IMR-90 (cell line): ENCODE measurements at regions not wholly inside any gene's neighbourhood (a gene's known extent, or its start where the extent isn't known, plus 50 kb on each side); places are given as distances from the start of the nearest gene placed in this dataset.
"Not testable (repeated sequence)": the region's sequence is repeated elsewhere in the genome, so short reads cannot be mapped to it uniquely, and the experiment has no call there.

ENCODE experiments used
- ATAC-seq: fragments of 200-7000 bp; cut with Tn5 transposase; 2 replicates; pipeline ENCODE4 v1.9.1; 2020; ENCODE audit warnings: low read depth, mild to moderate bottlenecking, moderate library complexity
- BruUV-seq: library from RNA; stranded (reverse); fragments of 400-500 nt; replicated peaks from 2 replicates; lab custom pipeline; 2021; lab: Mats Ljungman, UMichigan
- CTCF ChIA-PET: fragments of 300-600 bp; formaldehyde crosslinking; extraction: SDS; loops from one replicate; lab custom pipeline; 2021; ENCODE audit warnings: antibody characterized with exemption; lab: Yijun Ruan, JAX
- POLR2A ChIA-PET: fragments of 300-600 bp; sonication (Branson Sonifier 250); formaldehyde crosslinking; loops from one replicate; lab custom pipeline; 2022; ENCODE audit warnings: antibody characterized with exemption; ENCODE audit not compliant: unreplicated experiment; lab: Charles Lee
- DNase-seq: peaks from one replicate; pipeline ENCODE4 v3.0.0; 2013
- H2AFZ ChIP-seq: replicated peaks from 2 replicates; pipeline ENCODE3; 2013; ENCODE audit warnings: low read length, mild to moderate bottlenecking; ENCODE audit not compliant: poor library complexity
- H2AK5ac ChIP-seq: 2 replicates; pipeline ENCODE4 v1.6.1; 2013; ENCODE audit warnings: low read depth, low read length, inconsistent platforms
- H2AK9ac ChIP-seq: replicated peaks from 2 replicates; pipeline ENCODE3; 2013; ENCODE audit warnings: mild to moderate bottlenecking, low read depth, low read length, moderate library complexity; ENCODE audit not compliant: poor library complexity
- H2BK120ac ChIP-seq: 2 replicates; pipeline ENCODE4 v1.6.1; 2013; ENCODE audit warnings: low read depth, low read length, inconsistent platforms
- H2BK15ac ChIP-seq: 3 replicates; pipeline ENCODE4 v1.6.1; 2013; ENCODE audit warnings: low read depth, low read length, inconsistent platforms
- H2BK20ac ChIP-seq: 2 replicates; pipeline ENCODE4 v1.6.1; 2013; ENCODE audit warnings: low read depth, mild to moderate bottlenecking, inconsistent platforms, low read length, moderate library complexity
- H2BK5ac ChIP-seq: 2 replicates; pipeline ENCODE4 v1.6.1; 2013; ENCODE audit warnings: mild to moderate bottlenecking, low read depth, low read length, inconsistent platforms; ENCODE audit not compliant: poor library complexity, severe bottlenecking
- H3K14ac ChIP-seq: replicated peaks from 2 replicates; pipeline ENCODE4 v1.6.1; 2013; ENCODE audit warnings: low read depth, low read length, inconsistent platforms
- H3K18ac ChIP-seq: 2 replicates; pipeline ENCODE4 v1.6.1; 2013; ENCODE audit warnings: low read depth, low read length, control low read depth
- H3K23ac ChIP-seq: 2 replicates; pipeline ENCODE4 v1.6.1; 2013; ENCODE audit warnings: low read depth, low read length, inconsistent platforms
- H3K27ac ChIP-seq: 2 replicates; pipeline ENCODE4 v1.5.1; 2013; ENCODE audit warnings: mild to moderate bottlenecking, control low read depth, low read length; ENCODE audit not compliant: insufficient read depth
- H3K27me3 ChIP-seq: 2 replicates; pipeline ENCODE4 v1.6.1; 2013; ENCODE audit warnings: low read length; ENCODE audit not compliant: control insufficient read depth, insufficient read depth
- H3K36me3 ChIP-seq: 2 replicates; pipeline ENCODE4 v1.6.1; 2013; ENCODE audit warnings: low read length, mixed read lengths; ENCODE audit not compliant: control insufficient read depth, insufficient read depth
- H3K4ac ChIP-seq: 2 replicates; pipeline ENCODE4 v1.6.1; 2013; ENCODE audit warnings: low read depth, low read length, inconsistent platforms
- H3K4me1 ChIP-seq: 2 replicates; pipeline ENCODE4 v1.6.1; 2013; ENCODE audit warnings: low read length, mixed read lengths; ENCODE audit not compliant: control insufficient read depth, insufficient read depth
- H3K4me2 ChIP-seq: 2 replicates; pipeline ENCODE4 v1.6.1; 2013; ENCODE audit warnings: low read depth, mild to moderate bottlenecking, control low read depth, low read length, moderate library complexity
- H3K4me3 ChIP-seq: 2 replicates; pipeline ENCODE4 v1.5.1; 2013; ENCODE audit warnings: low read depth, mild to moderate bottlenecking, control low read depth, low read length, moderate library complexity; ENCODE audit not compliant: insufficient read depth
- H3K56ac ChIP-seq: 2 replicates; pipeline ENCODE4 v1.6.1; 2013; ENCODE audit warnings: low read length, inconsistent platforms; ENCODE audit not compliant: insufficient read depth; ENCODE audit errors: extremely low read depth
- H3K79me1 ChIP-seq, 2 experiments: 2 replicates each; pipeline ENCODE4 v1.6.1; 2013; ENCODE audit warnings: low read length in 2 of 2, inconsistent platforms in 1 of 2, low read depth in 1 of 2
- H3K9ac ChIP-seq: 2 replicates; pipeline ENCODE4 v1.6.1; 2013; ENCODE audit warnings: low read depth, low read length, control low read depth
- H3K9me1 ChIP-seq: 2 replicates; pipeline ENCODE4 v1.6.1; 2013; ENCODE audit warnings: low read length, inconsistent platforms; ENCODE audit not compliant: insufficient read depth
- H3K9me3 ChIP-seq: 2 replicates; pipeline ENCODE4 v1.6.1; 2013; ENCODE audit warnings: low read length; ENCODE audit not compliant: control insufficient read depth, insufficient read depth
- H4K20me1 ChIP-seq: 2 replicates; pipeline ENCODE4 v1.6.1; 2013; ENCODE audit warnings: low read length, inconsistent platforms; ENCODE audit not compliant: insufficient read depth
- H4K5ac ChIP-seq: 2 replicates; pipeline ENCODE4 v1.6.1; 2013; ENCODE audit warnings: mild to moderate bottlenecking, low read depth, low read length, control low read depth
- H4K8ac ChIP-seq, 2 experiments: 2 replicates each; pipeline ENCODE4 v1.6.1; 2013; ENCODE audit warnings: low read depth in 2 of 2, low read length in 2 of 2, control low read depth in 1 of 2, inconsistent platforms in 1 of 2
- H4K91ac ChIP-seq: 2 replicates; pipeline ENCODE4 v1.6.1; 2013; ENCODE audit warnings: low read depth, low read length, inconsistent platforms; ENCODE audit not compliant: insufficient read depth
- ELK1 ChIP-seq: fragments of 150-350 bp; IDR thresholded peaks from 2 replicates; pipeline ENCODE4 v1.6.1; 2016; ENCODE audit warnings: low read depth, mild to moderate bottlenecking, low read length, moderate library complexity, borderline replicate concordance
- WGBS, 2 experiments: methylation state at CpG; one replicate each; pipeline versions ENCODE4 v1.1.5 to v1.1.7; 2013; ENCODE audit warnings: missing lambda C conversion rate in 2 of 2; ENCODE audit not compliant: insufficient read length in 1 of 2; ENCODE audit errors: extremely low coverage in 2 of 2; 5-methylcytosine and 5-hydroxymethylcytosine counted together
- dilution Hi-C: fragments of 300-500 bp; cut with HindIII; formaldehyde crosslinking; loops from one replicate; pipeline ENCODE4 v1.14.3; 2018; ENCODE audit warnings: low sequenced_read_pairs; ENCODE audit not compliant: unreplicated experiment
- in situ Hi-C: fragments of 300-500 bp; cut with MboI; formaldehyde crosslinking; loops from 3 replicates; pipeline ENCODE4 v1.14.3; 2019; ENCODE audit warnings: low sequenced_read_pairs, inconsistent platforms, mixed read lengths
- intact Hi-C: fragments of 100-400 bp; cut with micrococcal nuclease; formaldehyde crosslinking; loops from 2 replicates; pipeline ENCODE4 v1.10.0; 2022

DNA sequence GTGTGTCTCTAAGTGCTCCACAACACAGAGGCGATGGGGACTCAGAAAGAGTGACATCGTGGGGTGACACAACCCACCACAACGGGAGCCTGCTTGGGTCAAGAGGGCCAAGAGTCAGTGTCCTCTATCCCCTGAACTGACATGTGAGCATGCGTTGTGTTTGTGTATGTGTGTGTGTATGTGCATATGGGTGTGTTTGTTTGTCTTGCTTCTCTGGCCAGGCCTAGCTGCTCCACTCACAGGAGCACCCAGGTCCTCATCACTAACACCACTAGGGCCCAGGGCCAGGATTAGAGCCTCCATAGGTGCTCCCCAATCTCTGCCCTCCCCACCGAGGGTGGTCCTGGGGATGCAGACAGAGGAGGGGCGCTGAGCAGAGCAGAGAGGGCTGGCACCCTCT is 115.0 kb upstream of the CTSV start:
- no peak overlapping the region for H3K18ac ChIP-seq
- no peak overlapping the region for H3K4me3 ChIP-seq
- no peaks in the 10 kb centered on the region for H3K4me1 ChIP-seq
- BruUV-seq: no TSS peak
- intact Hi-C loops (no loop called here), dilution Hi-C loops (no loop called here), in situ Hi-C loops (no loop called here)
- no peak overlapping the region for H3K56ac ChIP-seq
- H4K5ac ChIP-seq: no peak overlapping the region
- POLR2A ChIA-PET: no interaction called here
- H2AK9ac ChIP-seq: no peak overlapping the region
- H3K23ac ChIP-seq: no peak overlapping the region
- no peak for ATAC-seq
- H3K79me1 ChIP-seq: no peaks in the 10 kb centered on the region
- WGBS, 2 experiments: no CpG with 5 or more reads among the region's 6 CpGs
- H3K36me3 ChIP-seq: no peaks in the 10 kb centered on the region
- TF ChIP-seq ELK1: no peak
- no peak overlapping the region for H2BK15ac ChIP-seq
- no peak overlapping the region for H4K91ac ChIP-seq
- H3K27me3 ChIP-seq: no peaks in the 10 kb centered on the region
- H2BK5ac ChIP-seq: no peak overlapping the region
- H4K8ac ChIP-seq: no peak overlapping the region
- H3K4me2 ChIP-seq: no peak overlapping the region
- no peak overlapping the region for H3K27ac ChIP-seq
- H3K9me3 ChIP-seq: no peaks in the 10 kb centered on the region
- no peak overlapping the region for H3K14ac ChIP-seq
- CTCF ChIA-PET: no interaction called here
- no peak for DNase-seq
- no peak overlapping the region for H3K9ac ChIP-seq
- no peak overlapping the region for H2AFZ ChIP-seq
- no peak overlapping the region for H2BK20ac ChIP-seq
- H3K9me1 ChIP-seq: no peaks in the 10 kb centered on the region
- H4K20me1 ChIP-seq: no peaks in the 10 kb centered on the region
- H3K4ac ChIP-seq: no peak overlapping the region
- no peak overlapping the region for H2BK120ac ChIP-seq
- no peak overlapping the region for H2AK5ac ChIP-seq

GRCh38 chr9:97153160-97153559 is 114.2 kb upstream of the CTSV start:
- WGBS, 2 experiments: 67% methylated on average over 3 of the region's 5 CpGs; no CpG with 5 or more reads in 1 of the 2 experiments
- not testable (repeated sequence) for H3K9ac ChIP-seq

More at GRCh38 chr9:97153160-97153559, 114.2 kb upstream of the CTSV start:
- DNase-seq, H3K27ac ChIP-seq, H4K5ac ChIP-seq, BruUV-seq, H4K20me1 ChIP-seq, H2AK5ac ChIP-seq, H4K8ac ChIP-seq, H3K18ac ChIP-seq, H3K14ac ChIP-seq, intact Hi-C loops, H4K91ac ChIP-seq, H3K4ac ChIP-seq, H3K4me1 ChIP-seq, H3K79me1 ChIP-seq, H3K4me3 ChIP-seq, H2AK9ac ChIP-seq, H3K56ac ChIP-seq, H3K27me3 ChIP-seq, H2BK20ac ChIP-seq, CTCF ChIA-PET, H3K9me1 ChIP-seq, H3K4me2 ChIP-seq, H2BK15ac ChIP-seq, H3K9me3 ChIP-seq, H3K23ac ChIP-seq, ATAC-seq, POLR2A ChIA-PET, dilution Hi-C loops, in situ Hi-C loops, H2AFZ ChIP-seq, H2BK120ac ChIP-seq, H3K36me3 ChIP-seq, H2BK5ac ChIP-seq: not testable (repeated sequence)
